ENCODE measurements at regions not wholly inside any gene's neighbourhood (a gene's known extent, or its start where the extent isn't known, plus 50 kb on each side); places are given as distances from the start of the nearest gene placed in this dataset.

GRCh38 chr3:157639756-157640426, 136.7 kb upstream of the VEPH1 start:
- TF ChIP-seq POLR2A (IDR thresholded peaks at IDR 0.05) (no peak), CTCF (IDR thresholded peaks at IDR 0.05) (no peak)
- H3K4me1 ChIP-seq = no peaks in the 10 kb centered on the region
- WGBS, 2 donors = 70 to 88% methylated on average over 2 of the region's 2 CpGs
- intact Hi-C loops (cut with DNase I) = no loop called here
- no peak overlapping the region for H3K27ac ChIP-seq
- H3K27me3 ChIP-seq = no peaks in the 10 kb centered on the region
- DNase-seq = no peak
- no peaks in the 10 kb centered on the region for H3K9me3 ChIP-seq
- H3K4me3 ChIP-seq (replicated peaks in 1 of 3) = no peak overlapping the region
- H3K36me3 ChIP-seq = no peaks in the 10 kb centered on the region

GRCh38 chr3:157637866-157638265, 134.7 kb upstream of the VEPH1 start:
- no peak for TF ChIP-seq POLR2A (IDR thresholded peaks at IDR 0.05)
- TF ChIP-seq CTCF (IDR thresholded peaks at IDR 0.05) = no peak
- no peaks in the 10 kb centered on the region for H3K4me1 ChIP-seq
- no peaks in the 10 kb centered on the region for H3K27me3 ChIP-seq
- DNase-seq = no peak
- H3K9me3 ChIP-seq = no peaks in the 10 kb centered on the region
- intact Hi-C loops (cut with DNase I) = no loop called here
- no peaks in the 10 kb centered on the region for H3K36me3 ChIP-seq
- WGBS, 2 donors = 61% methylated on average over 1 of the region's 1 CpG
- H3K27ac ChIP-seq = no peak overlapping the region
- H3K4me3 ChIP-seq (replicated peaks in 1 of 3) = no peak overlapping the region

DNA sequence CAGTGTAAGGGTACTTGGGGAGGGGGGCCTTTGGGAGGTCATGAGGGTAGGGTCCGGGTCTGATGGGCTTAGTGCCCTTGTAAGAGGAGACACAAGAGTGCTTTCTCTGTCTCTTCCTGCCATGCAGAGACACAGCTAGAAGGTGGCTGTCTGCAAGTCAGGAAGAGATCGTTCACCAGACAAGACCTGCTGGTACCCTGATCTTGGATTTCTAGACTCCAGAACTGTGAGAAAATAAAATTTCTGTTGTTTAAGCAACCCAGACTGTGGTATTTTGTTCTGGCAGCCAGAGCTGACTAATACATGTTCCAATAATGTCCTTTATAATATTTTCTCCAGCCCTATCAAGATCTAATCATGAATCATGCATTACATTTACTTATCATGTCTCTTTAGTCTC, 130.0 kb upstream of the VEPH1 start:
- DNase-seq = no peak
- TF ChIP-seq CTCF (IDR thresholded peaks at IDR 0.05) (no peak), POLR2A (IDR thresholded peaks at IDR 0.05) (no peak)
- H3K36me3 ChIP-seq = no peaks in the 10 kb centered on the region
- H3K9me3 ChIP-seq = no peaks in the 10 kb centered on the region
- no peaks in the 10 kb centered on the region for H3K27me3 ChIP-seq
- no peak overlapping the region for H3K27ac ChIP-seq
- no peaks in the 10 kb centered on the region for H3K4me1 ChIP-seq
- H3K4me3 ChIP-seq (replicated peaks in 1 of 3) = no peak overlapping the region
- 55 to 70% methylated on average over 2 of the region's 2 CpGs for WGBS, 2 donors
- intact Hi-C loops (cut with DNase I) = no loop called here

- DNase-seq = no peak
- Histone ChIP-seq H3K9me3 (no peaks in the 10 kb centered on the region), H3K4me1 (no peaks in the 10 kb centered on the region), H3K27ac (no peak overlapping the region), H3K27me3 (no peaks in the 10 kb centered on the region), H3K36me3 (no peaks in the 10 kb centered on the region), H3K4me3 (replicated peaks in 1 of 3) (no peak overlapping the region)
- intact Hi-C loops (cut with DNase I) = no loop called here
- 73 to 93% methylated on average over 3 of the region's 3 CpGs for WGBS, 2 donors
- TF ChIP-seq POLR2A (IDR thresholded peaks at IDR 0.05) = no peak
- no peak for TF ChIP-seq CTCF (IDR thresholded peaks at IDR 0.05)
These were observed 128.9 kb upstream of the VEPH1 start for GRCh38 chr3:157632075-157632474.

DNA sequence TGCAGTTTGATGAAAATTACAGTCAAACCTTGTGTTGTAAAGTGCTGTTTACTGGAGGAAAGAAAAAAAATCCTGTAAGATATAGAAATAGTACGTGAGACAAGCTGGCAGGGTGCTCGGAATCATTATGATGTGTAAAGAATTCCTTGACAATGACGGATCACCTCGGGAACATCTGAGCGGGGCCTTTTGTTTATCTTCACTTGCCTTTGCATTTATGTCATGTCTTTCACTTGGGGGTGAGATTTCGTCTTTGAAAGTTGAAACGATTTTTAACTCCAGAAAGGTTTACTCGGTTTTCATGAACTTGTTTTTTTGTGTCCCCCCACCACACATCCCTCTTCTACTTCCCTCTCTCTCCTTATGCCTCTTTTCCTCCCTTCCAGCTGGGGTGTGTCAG, 128.3 kb upstream of the VEPH1 start:
- intact Hi-C loops (cut with DNase I) = no loop called here
- WGBS, 2 donors = 64 to 66% methylated on average over 8 of the region's 8 CpGs
- no peak for DNase-seq

More for the DNA sequence above, 128.3 kb upstream of the VEPH1 start:
- no peaks in the 10 kb centered on the region for H3K27me3 ChIP-seq
- H3K27ac ChIP-seq = no peak overlapping the region
- no peaks in the 10 kb centered on the region for H3K9me3 ChIP-seq
- H3K36me3 ChIP-seq = no peaks in the 10 kb centered on the region
- H3K4me1 ChIP-seq = no peaks in the 10 kb centered on the region
- H3K4me3 ChIP-seq (replicated peaks in 1 of 3) = no peak overlapping the region
- TF ChIP-seq POLR2A (IDR thresholded peaks at IDR 0.05) (no peak), CTCF (IDR thresholded peaks at IDR 0.05) (no peak)
